ENCODE measurements at regions not wholly inside any gene's neighbourhood (a gene's known extent, or its start where the extent isn't known, plus 50 kb on each side); places are given as distances from the start of the nearest gene placed in this dataset.

DNA sequence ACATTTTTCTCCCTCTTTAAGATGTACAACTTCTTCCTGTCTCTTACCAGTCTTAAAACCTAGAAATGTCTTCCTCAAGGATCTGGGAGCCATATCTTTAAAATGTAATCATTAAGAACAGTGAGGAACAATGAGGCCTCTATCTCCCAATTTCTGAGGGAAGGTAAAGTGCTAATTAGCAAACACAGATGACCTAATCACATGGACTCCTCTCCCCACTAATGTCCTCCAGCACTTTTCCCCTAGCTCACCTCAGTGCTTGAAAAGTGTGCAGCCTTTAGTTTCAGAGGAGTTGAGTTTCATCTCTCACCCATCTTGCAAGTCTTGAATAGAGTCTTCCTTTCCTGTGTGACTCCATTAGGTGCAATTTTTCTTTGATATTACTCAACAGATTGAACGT lies 771.0 kb downstream of the PDCD6IP start:
- DNase-seq (ENCODE audit: low read depth in 1 of 2, low spot score in 1 of 2): no peak
- no peak for TF ChIP-seq JUND (IDR thresholded peaks at IDR 0.05; ENCODE audit: low read depth)
- in situ Hi-C loops (cut with HindIII; ENCODE audit: low pct_unique_long_range_greater_than_20kb, low sequenced_read_pairs): no loop called here

DNA sequence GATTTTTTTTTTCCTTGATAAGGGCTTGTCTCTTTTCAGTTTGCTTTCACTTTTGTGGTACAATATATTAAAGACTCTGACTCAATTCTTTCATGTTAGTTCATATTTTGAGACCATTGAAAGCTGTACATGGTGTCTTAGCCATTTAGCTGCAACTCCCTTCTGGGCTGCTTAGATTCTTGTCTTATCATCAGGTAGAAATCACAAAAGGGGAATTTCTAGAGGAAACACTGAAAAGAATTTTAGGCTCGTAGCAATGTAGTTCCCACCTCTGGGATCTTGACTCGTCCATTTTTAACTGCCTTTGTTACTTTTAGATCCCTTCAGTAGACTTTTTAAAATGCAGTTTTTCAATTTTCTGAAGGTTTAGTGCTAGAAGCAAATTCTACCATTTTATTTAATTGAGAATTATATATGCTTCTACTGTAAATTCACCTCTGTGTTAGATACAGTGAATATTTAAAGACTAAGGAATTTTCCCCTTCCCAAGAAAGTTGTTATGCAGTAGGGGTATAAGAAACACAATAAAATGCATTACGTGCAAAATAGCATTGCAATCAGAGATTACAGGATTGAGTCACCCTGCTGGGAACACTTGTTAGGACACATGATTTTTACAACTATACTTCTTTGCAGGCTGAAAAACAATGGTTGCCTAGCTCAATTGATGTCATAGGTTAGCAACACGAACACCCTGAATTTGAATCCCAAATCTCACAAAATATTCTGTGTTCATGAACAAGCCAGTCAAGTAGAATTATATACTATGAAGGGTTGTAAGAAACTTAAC lies 772.7 kb downstream of the PDCD6IP start:
- no peak for DNase-seq (ENCODE audit: low read depth in 1 of 2, low spot score in 1 of 2)
- in situ Hi-C loops (cut with HindIII; ENCODE audit: low pct_unique_long_range_greater_than_20kb, low sequenced_read_pairs): no loop called here
- TF ChIP-seq JUND (IDR thresholded peaks at IDR 0.05; ENCODE audit: low read depth): no peak

DNA sequence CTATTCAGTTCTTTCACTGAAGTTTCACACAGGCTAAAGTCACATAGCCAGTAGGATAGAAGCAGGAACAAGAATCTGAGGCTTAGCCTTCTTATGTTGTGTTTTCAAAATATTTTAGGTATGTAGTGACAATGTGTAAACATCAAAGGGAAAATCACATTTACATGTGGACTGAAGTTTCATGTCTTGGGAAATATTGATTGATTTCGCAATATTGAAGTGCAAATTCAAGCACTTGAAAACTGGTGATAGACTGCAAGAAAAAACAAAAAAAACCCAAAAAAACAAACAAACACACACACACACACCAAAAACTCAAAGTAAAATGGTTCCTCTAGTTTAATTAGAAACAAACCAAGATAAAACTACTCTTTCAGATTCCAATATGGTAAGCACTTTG lies 773.3 kb downstream of the PDCD6IP start:
- no peak for DNase-seq (ENCODE audit: low read depth in 1 of 2, low spot score in 1 of 2)
- TF ChIP-seq JUND (IDR thresholded peaks at IDR 0.05; ENCODE audit: low read depth): no peak
- in situ Hi-C loops (cut with HindIII; ENCODE audit: low pct_unique_long_range_greater_than_20kb, low sequenced_read_pairs): no loop called here

DNA sequence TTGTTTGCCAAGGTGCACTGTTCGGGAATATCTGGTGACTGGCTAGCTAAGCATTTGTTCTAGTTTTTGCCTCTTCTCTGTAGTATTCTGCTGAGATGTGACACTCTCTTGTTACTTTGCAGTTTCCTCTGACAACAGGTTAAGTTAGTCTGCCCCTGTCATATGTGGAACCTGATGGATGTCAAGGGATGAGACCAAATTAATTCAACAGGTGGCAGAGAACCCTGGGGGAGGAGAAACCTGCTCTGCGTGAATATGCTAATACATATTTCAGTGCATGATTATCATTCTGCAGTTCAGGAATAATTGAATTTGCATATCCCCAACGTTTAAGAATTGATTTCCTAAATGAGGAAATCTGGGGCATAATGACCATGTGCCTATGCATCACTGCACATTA lies 777.3 kb downstream of the PDCD6IP start:
- in situ Hi-C loops (cut with HindIII; ENCODE audit: low pct_unique_long_range_greater_than_20kb, low sequenced_read_pairs): no loop called here
- TF ChIP-seq JUND (IDR thresholded peaks at IDR 0.05; ENCODE audit: low read depth): no peak
- DNase-seq (ENCODE audit: low read depth in 1 of 2, low spot score in 1 of 2): no peak

DNA sequence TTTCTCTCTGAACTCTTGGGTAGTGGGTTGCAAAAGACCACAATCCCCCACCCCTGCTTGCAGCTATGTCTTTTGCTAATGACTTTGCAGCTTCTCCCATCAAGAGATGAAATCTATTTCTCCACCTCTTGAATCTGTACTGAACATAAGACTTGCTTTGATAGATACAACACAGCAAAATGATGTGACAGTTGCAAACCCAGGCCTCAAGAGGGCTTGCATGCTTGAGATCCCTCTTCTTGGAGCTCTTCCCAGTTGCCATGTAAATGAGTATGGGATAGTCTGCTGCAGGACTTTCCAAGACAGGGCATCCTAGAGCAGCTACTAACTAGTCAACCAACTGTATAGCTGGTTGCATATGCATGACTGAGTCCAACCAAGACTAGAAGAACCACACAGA lies 783.6 kb downstream of the PDCD6IP start:
- no peak for TF ChIP-seq JUND (IDR thresholded peaks at IDR 0.05; ENCODE audit: low read depth)
- DNase-seq (ENCODE audit: low read depth in 1 of 2, low spot score in 1 of 2): peak in 1 of 2 experiments; percentile 37
- in situ Hi-C loops (cut with HindIII; ENCODE audit: low pct_unique_long_range_greater_than_20kb, low sequenced_read_pairs): no loop called here

DNA sequence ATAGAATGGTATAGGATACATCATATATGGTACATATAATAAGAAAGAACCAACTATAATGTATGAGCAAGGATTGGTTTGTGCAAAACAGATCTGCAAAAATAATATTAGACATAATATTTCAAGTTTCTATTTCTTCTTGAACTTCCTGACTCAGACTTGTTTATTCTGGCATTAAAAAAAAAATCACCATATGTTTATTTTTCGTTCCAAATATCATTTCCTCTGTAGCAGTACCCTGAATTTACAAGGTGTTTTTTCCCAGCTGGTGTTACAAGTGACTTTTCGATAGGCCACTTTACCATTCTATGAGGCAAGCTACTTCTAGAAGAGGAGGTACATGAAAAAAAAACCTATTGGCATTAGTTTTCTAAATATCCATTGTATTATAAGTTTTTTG lies 785.0 kb downstream of the PDCD6IP start:
- in situ Hi-C loops (cut with HindIII; ENCODE audit: low pct_unique_long_range_greater_than_20kb, low sequenced_read_pairs): no loop called here
- TF ChIP-seq JUND (IDR thresholded peaks at IDR 0.05; ENCODE audit: low read depth): no peak
- no peak for DNase-seq (ENCODE audit: low read depth in 1 of 2, low spot score in 1 of 2)

DNA sequence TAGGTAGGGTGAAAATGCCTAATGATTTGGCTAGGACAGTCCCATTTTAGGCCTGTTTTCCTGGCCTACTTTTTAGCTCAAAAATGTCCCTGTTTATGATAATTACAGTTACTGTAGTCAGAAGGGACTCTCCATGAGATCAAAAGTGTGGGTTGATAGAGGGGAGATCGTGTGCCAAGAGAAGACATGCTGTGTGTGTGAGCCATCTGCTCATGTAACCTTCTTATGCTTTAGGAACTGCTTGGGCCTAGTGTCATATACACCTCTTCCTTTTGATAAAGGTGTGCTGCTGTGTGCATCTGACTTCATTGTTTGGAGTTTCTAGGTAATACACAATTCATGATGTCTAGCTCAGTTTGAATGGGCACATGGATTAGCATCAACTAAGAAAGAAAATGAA lies 786.5 kb downstream of the PDCD6IP start:
- no peak for TF ChIP-seq JUND (IDR thresholded peaks at IDR 0.05; ENCODE audit: low read depth)
- in situ Hi-C loops (cut with HindIII; ENCODE audit: low pct_unique_long_range_greater_than_20kb, low sequenced_read_pairs): no loop called here
- no peak for DNase-seq (ENCODE audit: low read depth in 1 of 2, low spot score in 1 of 2)

DNA sequence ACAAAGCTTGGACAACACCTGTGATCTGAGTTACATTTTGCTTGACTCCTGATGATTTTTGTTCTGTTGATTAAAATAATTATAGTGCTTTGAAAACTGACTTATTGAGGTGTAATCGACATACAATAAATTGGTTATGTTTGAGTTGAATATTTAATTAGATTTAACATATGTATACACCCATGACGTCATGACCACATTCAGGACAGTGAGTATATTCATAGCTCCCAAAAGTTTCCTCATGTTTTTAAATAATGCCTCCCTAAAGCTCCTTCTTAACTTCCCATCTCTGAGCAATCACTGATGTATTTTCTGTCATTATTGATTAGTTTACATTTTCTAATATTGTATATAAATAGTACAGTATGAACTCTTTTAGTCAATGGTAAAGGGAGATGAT lies 801.2 kb downstream of the PDCD6IP start:
- no peak for TF ChIP-seq JUND (IDR thresholded peaks at IDR 0.05; ENCODE audit: low read depth)
- no peak for DNase-seq (ENCODE audit: low read depth in 1 of 2, low spot score in 1 of 2)
- in situ Hi-C loops (cut with HindIII; ENCODE audit: low pct_unique_long_range_greater_than_20kb, low sequenced_read_pairs): no loop called here

DNA sequence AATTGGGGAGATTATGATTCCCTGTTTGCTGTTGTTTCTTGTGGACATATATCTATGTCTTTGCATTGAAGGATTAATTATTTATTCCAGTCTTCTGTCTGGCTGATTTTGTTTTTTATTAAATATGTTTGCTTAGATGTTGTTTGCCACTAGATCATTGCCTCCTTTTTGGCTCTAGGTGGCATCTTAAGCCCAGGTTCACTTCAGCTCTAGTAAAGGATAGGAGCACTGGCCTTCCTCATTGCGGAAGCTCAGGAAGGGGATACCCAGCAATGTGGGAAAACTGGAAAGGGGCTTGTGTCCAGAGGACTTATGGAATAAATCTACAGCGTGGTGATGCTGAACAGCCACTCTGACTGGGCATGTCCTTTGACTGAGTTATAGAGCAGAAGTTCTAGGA lies 821.6 kb downstream of the PDCD6IP start:
- no peak for TF ChIP-seq JUND (IDR thresholded peaks at IDR 0.05; ENCODE audit: low read depth)
- in situ Hi-C loops (cut with HindIII; ENCODE audit: low pct_unique_long_range_greater_than_20kb, low sequenced_read_pairs): no loop called here
- peak; percentile 2 to 54 for DNase-seq (ENCODE audit: low read depth in 1 of 2, low spot score in 1 of 2)

DNA sequence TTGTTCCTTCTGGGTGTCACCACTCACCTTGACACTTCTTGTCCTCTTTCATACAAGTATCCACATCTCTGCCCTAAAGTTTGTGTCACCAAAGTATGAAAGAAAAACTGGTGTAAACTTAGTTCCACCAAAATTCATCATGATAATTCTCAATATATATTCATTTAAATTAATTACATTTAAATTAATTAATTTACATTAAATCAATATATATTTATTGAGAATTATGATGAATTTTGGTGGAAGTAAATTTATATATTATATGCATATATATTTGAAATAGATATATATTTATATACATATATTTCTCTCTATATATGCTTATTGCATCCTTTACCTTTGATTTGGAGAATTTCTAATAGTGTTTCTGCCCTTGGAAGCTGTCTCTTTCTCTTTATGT lies 828.3 kb downstream of the PDCD6IP start:
- TF ChIP-seq JUND (IDR thresholded peaks at IDR 0.05; ENCODE audit: low read depth): no peak
- in situ Hi-C loops (cut with HindIII; ENCODE audit: low pct_unique_long_range_greater_than_20kb, low sequenced_read_pairs): no loop called here
- no peak for DNase-seq (ENCODE audit: low read depth in 1 of 2, low spot score in 1 of 2)

DNA sequence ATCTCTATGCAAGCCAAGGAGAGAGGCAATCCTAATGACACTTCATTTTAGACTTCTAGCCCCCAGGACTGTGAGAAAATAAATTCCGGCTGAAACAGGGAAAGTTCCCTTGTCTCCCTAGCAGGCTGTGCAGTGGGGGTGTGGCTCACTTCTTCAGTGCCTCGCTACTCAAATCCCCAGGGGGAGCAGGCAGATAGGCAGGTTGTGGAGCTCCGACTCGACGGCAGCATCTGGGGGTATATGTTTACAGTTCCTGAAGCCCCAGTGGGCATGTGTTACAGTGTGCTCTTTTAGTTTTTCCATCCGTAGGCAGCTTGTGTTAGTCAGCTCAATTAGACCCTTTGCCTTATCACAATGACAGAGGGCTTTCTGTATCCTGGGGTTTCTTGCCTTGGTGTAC lies 836.5 kb downstream of the PDCD6IP start:
- in situ Hi-C loops (cut with HindIII; ENCODE audit: low pct_unique_long_range_greater_than_20kb, low sequenced_read_pairs): no loop called here
- DNase-seq (ENCODE audit: low read depth in 1 of 2, low spot score in 1 of 2): no peak
- no peak for TF ChIP-seq JUND (IDR thresholded peaks at IDR 0.05; ENCODE audit: low read depth)

DNA sequence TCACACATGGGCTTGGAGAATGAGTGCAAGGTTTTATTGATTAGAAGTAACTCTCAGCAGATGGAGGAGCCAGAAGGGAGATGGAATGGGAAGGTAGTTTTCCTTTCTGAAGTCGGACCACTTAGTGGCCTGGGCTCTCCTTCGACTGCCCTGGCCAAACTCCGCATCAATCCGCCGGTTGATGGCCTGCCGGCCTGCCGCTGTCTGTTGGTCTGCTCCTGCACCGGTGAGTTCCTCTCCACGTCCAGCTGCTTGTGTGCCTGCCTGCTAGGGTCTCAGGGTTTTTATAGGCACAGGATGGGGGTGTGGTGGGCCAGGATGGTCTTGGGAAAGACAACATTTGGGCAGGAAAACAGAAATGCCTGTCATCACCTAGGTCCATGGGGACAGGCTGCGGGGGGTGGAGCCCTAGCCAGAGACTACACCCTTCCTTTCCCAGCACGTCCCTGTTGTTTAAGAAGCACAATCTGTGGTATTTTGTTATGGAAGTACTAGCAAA lies 837.0 kb downstream of the PDCD6IP start:
- TF ChIP-seq JUND (IDR thresholded peaks at IDR 0.05; ENCODE audit: low read depth): no peak
- in situ Hi-C loops (cut with HindIII; ENCODE audit: low pct_unique_long_range_greater_than_20kb, low sequenced_read_pairs): no loop called here
- DNase-seq (ENCODE audit: low read depth in 1 of 2, low spot score in 1 of 2): no peak

DNA sequence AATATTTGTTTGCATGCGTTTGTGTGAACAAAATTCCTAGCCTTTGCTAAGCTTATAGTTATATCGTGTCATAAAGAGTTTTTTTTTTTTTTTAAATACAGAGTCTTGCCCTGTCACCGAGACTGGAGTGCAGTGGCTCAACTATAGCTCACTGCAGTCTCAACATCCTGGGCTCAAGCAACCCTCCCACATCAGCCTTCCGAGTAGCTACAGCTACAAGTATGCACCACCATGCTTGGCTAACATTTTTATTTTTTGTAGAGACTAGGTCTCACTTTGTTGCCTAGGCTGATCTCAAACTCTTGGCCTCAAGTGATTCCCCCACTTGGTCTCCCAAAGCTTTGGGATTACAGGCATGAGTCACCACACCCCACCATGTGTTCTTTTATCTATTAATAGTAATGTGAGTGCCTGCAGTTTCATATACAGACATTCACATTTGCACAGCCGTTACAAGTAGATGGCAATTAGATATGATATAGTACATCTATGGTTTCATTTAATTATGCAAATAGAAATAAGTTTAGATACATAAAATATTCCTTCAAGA lies 848.6 kb downstream of the PDCD6IP start:
- in situ Hi-C loops (cut with HindIII; ENCODE audit: low pct_unique_long_range_greater_than_20kb, low sequenced_read_pairs): no loop called here
- DNase-seq (ENCODE audit: low read depth in 1 of 2, low spot score in 1 of 2): no peak
- no peak for TF ChIP-seq JUND (IDR thresholded peaks at IDR 0.05; ENCODE audit: low read depth)
